ENCODE measurements at regions not wholly inside any gene's neighbourhood (a gene's known extent, or its start where the extent isn't known, plus 50 kb on each side); places are given as distances from the start of the nearest gene placed in this dataset.
"Not testable (repeated sequence)": the region's sequence is repeated elsewhere in the genome, so short reads cannot be mapped to it uniquely, and the experiment has no call there.

DNA sequence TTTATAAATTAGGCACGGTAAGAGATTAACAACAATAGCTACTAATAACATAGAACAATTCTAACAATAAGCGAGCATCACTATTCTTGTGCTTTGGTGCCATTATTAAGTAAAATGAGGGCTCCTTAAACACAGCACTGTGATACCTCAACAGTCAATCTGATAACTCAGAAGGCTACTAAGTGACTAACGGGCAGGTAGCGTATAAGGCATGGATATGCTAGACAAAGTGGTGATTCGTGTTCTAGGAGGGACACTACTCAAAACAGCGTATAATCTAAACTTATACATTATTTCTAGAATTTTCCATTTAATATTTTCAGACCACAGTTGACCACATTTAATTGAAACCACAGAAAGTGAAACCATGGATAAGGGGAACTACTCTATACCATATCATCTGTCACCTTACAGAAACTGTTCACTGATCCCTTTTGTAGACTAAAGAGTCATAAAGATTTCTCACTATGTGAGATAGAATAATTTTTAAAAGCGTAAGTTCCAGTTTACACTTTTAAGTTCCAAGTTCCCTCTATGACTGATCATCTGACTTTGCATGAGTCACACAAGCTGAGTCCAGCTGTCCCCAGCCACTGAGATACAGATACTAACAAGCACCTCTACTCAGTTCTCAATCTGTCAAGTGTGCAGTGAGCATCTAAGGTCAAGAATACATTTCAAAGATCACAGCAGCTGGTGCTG lies 181.9 kb downstream of the SPATA31A6 start:
- DNase-seq (ENCODE audit: low spot score); intact Hi-C loops (cut with DNase I): not testable (repeated sequence)

DNA sequence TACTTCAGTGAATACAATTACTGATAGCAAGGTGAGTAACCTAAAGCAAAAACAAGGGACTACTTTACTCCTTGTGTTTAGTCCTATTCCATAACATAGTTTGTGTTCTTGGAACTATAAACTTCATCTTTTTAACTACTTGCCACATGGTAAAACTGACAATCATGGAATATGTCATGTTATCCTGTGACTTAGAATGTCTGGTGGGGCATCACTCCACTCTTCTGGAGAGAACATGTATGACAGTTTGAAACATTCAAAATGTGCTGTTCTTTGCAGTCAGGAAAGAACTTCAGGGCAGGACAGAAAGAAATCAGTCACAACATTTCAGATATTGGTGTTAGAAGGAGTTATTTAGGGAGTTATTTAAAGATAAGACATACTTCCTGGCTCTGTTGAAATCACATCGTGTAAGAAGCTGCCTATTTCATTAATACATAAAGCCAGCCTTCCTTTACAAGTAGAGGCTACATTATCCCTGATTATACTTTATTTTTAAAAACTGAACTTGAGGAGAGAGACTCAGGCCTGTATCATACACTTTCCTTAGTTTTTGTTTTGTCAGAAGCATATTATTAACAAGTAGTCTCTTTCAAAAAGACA lies 184.9 kb downstream of the SPATA31A6 start:
- intact Hi-C loops (cut with DNase I); DNase-seq (ENCODE audit: low spot score): not testable (repeated sequence)

DNA sequence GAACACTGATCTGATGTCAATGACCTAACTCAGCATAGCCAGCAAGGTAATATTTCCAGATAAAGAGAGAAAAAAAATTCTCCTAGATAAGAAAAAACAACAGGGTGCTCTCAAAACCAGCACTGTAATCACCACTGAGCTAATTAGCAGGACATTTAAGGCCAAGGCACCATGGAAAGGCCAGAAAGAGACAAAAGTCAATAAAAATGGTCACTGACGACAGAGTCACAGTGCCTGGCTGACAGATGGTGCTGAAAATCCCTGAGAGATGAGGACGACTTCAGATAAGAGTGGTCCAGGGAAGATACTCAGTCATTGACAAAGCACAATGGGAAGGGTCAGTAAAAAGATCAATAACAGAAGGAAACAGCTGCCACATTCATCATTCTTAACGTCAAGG lies 186.7 kb downstream of the SPATA31A6 start:
- intact Hi-C loops (cut with DNase I); DNase-seq (ENCODE audit: low spot score): not testable (repeated sequence)

DNA sequence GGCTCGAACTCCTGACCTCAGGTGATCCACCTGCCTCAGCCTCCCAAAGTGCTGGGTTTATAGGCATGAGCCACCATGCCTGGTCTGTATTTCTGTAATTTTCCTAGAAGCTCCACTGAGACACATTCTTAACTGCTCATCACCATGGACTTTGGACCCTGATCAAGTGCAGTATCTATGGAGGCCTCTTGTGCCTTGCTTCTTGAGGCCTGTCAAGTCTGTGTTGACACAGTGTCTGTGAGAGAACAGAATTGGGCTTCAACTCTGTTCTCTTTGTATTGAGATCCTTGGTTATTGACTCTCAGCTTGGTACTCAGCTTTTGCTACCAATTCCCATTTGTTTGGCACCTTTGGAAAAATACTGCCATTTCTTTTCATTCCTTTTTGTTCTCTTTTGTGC lies 188.0 kb downstream of the SPATA31A6 start:
- intact Hi-C loops (cut with DNase I); DNase-seq (ENCODE audit: low spot score): not testable (repeated sequence)

DNA sequence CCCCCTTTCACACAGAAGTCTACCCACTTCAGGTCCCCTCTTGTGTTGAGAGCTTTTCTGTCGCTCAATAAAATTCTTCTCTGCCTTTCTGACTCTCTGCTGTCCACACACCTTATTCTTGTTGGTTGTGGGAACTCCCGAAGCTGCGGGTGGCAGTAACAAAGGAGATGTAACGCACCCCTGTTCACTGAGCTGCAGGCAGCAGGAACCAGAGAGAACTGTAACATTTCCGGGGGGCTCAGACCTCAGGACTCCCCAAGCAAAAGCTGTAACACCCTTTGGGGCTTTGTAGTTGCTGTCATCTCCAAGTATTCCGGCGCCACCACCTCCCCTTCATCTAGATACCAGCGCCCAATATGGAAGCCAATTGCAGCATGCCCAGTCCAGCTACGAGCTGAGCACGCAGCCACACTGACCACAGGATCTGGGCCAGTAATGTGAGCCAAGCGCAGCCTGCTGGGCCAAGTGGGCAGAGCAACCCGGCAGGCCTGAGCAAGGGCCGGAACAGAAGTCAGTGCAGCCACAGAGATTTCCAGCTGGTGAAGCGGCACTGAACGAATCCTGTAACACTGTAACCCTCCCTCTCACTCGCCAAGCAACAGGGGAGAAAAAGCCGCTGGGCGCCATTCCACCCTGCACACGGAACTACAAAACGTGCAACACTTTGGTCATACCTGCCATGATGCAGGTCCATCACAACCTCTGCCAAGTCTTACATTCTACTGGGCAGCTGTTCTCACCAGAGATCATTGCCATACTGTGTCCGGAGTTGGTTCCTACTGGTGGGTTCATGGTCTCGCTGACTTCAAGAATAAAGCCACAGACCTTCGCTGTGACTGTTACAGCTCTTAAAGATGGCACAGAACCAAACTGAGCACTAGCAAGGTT lies 194.3 kb downstream of the SPATA31A6 start:
- DNase-seq (ENCODE audit: low spot score); intact Hi-C loops (cut with DNase I): not testable (repeated sequence)

DNA sequence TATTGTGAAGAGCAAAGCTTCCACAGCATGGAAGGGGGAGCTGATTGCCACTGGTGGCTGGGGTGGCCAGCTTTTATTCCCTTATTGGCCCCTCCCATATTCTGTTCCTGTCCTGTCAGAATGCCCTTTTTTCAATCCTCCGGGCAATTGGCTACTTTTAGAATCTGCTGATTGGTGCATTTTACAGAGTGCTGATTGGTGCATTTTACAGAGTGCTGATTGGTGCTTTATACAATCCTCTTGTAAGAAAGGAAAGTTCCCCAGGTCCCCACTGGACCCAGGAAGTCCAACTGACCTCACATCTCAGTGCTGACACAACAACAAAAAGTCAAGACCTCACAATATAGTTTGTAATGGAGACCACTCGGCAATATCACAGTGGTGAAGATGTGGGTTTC lies 195.0 kb downstream of the SPATA31A6 start:
- intact Hi-C loops (cut with DNase I) = no loop called here
- no peak for DNase-seq (ENCODE audit: low spot score)

DNA sequence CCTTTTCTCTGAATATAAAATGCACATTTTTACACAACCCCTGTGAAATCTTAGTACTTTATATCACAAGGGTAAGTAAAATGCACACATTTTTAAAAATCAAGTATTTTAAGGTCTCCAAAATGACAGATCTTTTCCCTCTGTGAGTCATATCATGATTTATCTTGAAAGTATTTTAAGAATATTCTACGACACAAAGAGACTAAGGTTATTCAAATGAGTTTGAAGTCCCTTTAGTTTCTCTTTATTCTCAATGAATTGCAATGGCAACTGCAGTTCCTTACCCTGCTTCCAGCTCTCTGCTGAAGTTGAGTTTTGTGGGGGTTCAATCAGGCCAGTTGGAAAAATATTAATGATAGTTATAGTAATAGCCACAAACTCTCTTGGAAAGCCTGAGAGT lies 196.1 kb downstream of the SPATA31A6 start:
- DNase-seq (ENCODE audit: low spot score) = not testable (repeated sequence)

DNA sequence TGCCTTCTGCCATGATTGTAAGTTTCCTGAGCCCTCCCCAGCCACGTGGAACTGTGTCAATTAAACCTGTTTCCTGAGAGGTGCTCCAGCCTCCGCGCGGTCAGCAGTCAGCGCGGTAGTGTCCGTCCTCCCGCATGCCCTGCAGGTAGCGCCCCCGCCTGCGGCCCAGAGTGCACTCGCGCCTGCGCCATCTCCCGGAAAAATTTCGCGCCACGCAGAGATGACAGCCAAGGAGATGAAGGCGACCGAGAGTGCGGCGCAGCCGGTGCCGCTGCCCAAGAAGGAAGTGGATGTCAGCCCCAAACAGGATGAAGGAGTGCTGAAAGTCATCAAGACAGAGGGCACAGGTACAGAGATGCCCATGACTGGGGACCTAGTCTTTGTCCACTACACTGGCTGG lies 201.1 kb downstream of the SPATA31A6 start:
- DNase-seq (ENCODE audit: low spot score); intact Hi-C loops (cut with DNase I): not testable (repeated sequence)

More for the DNA sequence above, 196.1 kb downstream of the SPATA31A6 start:
- intact Hi-C loops (cut with DNase I) = not testable (repeated sequence)

DNA sequence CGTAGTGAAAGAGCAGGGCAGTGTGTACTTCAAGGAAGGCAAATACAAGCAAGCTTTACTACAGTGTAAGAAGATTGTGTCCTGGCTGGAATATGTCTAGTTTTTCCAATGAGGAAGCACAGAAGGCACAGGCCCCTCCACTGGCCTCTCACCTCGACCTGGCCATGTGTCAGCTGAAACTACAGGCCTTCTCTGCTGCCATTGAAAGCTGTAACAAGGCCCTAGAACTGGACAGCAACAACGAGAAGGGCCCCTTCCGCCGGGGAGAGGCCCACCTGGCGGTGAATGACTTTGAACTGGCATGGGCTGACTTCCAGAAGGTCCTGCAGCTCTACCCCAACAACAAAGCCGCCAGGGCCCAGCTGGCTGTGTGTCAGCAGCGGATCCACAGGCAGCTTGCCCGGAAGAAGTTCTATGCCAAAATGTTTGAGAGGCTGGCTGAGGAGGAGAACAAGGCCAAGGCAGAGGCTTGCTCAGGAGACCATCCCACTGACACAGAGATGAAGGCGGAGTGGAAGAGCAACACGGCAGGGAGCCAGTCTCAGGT lies 202.2 kb downstream of the SPATA31A6 start:
- DNase-seq (ENCODE audit: low spot score) = not testable (repeated sequence)

DNA sequence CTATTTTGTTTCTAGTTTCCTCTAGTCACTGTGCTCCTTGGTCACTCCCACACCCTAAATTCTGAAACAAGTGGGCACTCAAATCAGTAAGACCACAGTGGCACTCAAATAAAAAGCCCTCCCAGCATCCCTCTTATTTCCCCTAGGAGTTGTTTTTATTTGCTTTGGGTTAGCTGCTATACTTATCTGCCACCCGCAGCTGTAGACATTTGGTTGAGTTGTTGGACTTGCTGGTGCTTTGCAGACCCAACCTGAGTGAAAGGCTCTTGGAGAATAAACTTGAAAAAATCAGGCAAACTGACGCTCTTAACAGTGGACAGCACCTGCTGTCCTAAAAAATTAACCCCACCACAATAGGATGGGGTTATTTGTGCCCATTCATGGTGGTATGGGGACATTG lies 203.0 kb downstream of the SPATA31A6 start:
- intact Hi-C loops (cut with DNase I) = no loop called here
- no peak for DNase-seq (ENCODE audit: low spot score)

More for the DNA sequence above, 202.2 kb downstream of the SPATA31A6 start:
- intact Hi-C loops (cut with DNase I) = not testable (repeated sequence)

DNA sequence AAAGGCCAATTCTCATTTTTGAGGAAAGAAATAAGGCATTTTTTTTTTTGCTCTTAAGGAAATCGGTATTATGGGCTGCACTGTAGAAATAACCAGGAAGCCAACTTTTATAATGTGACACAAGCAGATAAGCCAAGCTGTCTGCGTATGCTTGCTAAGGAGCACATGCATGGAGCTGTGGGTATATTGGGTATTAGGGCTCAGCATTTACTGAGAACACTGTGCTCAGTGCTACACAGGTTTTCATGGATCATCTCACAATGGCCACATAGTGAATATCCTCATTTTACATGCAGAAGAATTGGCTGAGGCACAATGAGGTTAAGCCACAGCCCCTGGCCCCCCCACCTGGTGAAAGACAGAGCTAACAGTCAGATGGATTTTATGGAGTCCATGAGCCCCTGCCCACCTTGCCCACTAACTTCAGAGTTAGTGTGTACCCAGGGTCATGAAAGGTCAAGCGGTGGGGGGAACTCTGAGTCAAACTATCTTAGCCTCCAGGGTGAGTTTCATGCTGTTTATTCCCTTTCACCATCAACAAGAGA lies 204.8 kb downstream of the SPATA31A6 start:
- intact Hi-C loops (cut with DNase I) = no loop called here
- no peak for DNase-seq (ENCODE audit: low spot score)

DNA sequence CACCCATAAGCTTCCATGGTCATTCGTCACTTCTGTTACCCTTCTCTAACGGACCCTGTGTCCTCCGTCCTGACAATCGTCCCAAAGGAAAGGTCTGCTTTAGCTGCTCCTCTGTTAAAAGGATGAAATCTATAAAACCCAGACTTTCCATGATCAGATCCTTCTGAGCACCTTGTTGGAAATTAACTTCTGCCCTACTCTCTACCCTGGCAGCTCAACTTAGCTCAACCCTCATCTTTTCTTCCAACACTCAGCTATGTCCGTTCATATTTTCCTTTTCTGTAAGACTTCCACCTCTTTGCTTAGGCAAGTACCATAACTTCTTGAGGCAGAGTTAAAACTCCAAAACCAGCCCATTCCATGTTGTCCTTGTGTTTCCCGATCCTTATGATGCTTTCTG lies 205.4 kb downstream of the SPATA31A6 start:
- intact Hi-C loops (cut with DNase I) = no loop called here

DNA sequence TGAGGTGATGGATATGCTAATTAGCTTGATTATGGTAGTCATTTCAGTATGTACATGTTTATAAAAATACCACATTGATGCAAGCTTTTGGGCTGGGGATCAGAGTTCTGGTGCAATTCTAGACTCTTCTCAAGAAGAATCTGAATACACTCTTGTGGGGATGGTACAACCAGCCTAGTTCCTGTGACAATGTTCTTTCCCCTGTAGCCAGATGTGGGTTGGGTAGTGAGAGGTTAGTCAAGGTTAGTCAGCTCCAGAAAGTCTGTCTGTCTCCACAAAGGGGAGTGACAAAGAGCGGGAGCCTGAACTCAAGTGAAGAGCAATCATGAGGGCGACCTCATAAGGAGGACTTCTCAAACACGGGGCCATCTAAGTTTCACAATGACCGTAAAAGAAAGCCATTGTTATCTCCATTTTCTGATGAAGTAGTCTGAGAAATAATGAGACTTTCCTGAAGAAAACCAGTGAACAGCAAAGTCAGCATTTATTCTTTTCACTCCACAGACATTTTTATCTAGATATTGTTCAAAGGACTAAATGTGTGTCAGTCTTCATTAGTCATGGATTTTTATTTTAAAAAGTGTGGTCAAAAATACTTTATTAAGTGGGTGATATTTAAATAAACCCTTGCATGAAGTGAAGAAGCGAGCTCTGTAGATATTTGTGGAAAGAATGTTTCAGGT lies 209.5 kb downstream of the SPATA31A6 start:
- intact Hi-C loops (cut with DNase I); DNase-seq (ENCODE audit: low spot score): not testable (repeated sequence)

More for the DNA sequence above, 205.4 kb downstream of the SPATA31A6 start:
- DNase-seq (ENCODE audit: low spot score) = no peak

DNA sequence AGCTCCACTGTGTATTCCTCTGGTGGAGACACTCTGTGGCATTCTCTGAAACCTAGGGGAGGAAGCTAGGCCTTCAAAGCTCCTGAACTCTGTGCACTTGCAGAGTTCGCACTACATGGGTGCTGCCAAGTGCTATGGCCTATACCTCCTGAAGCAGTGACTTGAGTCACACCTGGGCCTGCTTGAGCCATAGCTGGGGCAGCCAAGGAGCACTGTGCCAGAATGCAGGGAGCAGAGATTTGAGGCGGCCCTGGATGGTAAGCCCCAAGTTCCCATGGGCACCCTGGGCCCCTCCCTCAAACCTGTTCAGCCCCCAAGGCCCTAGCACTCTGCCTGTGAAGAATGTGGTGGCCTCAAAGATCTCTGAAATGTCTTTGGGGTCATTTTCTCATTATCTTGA lies 212.9 kb downstream of the SPATA31A6 start:
- intact Hi-C loops (cut with DNase I) = no loop called here
- DNase-seq (ENCODE audit: low spot score) = no peak

DNA sequence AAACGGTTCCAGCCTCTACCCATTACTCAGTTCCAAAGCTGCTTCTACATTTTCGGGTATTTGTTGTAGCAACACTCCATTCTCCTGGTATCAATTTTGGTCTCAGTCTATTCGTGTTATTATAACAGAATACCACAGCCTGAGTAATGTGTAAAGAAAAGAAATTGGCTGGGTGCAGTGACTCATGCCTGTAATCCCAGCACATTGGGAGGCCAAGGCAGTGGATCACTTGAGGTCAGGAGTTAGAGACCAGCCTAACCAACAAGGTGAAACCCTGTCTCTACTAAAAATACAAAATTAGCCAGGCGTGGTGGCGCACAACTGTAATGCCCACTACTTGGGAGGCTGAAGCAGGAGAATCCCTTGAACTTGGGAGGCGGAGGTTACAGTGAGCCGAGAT lies 213.9 kb downstream of the SPATA31A6 start:
- intact Hi-C loops (cut with DNase I); DNase-seq (ENCODE audit: low spot score): not testable (repeated sequence)

DNA sequence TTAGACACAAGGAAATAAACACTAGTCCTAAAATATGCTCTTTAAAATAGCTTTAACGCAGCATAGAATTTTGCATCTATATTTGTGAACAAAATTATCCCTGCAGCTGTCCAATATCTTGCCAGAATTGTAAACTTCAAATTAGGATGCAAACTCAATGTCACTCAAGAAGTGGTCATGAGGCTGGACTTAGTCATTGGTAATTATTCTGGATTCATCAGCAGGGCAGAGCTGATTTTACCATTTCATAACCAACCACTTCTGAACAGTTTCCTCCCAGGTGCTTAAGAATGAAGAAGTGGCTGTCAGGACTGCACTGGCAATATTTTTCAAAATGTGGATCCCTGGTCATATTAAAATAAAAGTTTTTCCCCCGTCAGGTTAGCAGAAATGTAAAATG lies 219.5 kb downstream of the SPATA31A6 start:
- intact Hi-C loops (cut with DNase I); DNase-seq (ENCODE audit: low spot score): not testable (repeated sequence)

DNA sequence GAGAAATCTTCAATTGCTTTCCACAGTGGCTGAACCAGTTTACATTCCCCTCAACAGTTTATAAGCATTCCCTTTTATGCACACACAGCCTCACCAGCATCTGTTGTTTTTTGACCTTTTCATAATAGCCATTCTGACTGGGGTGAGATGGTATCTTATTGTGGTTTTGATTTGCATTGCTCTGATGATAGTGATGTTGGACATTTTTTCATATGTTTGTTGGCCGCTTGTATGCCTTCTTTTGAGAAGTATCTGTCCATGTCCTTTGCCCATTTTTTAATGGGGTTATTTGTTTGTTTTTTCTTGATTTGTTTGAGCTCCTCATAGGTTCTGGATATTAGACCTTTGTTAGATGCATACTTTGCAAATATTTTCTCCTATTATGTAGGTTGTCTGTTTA lies 226.1 kb downstream of the SPATA31A6 start:
- intact Hi-C loops (cut with DNase I); DNase-seq (ENCODE audit: low spot score): not testable (repeated sequence)

DNA sequence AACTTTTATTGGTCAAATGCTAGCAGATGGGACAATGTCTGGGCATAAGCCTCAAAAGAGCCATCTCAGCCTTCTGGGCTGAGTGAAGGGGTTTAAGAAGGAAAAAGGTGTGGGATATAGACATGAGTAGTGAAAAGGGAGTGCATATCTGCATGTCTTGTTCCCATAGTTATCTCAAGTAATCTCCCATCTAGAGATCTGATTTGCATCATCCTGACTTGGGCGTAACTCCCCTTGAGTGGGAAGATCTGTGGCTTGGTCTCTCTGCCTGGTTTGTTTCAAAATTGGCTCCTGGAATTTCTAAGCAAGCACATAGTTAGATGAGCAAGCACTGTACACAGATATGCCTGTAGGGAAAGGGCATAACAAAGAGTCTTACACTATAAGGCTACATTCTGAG lies 228.9 kb downstream of the SPATA31A6 start:
- DNase-seq (ENCODE audit: low spot score); intact Hi-C loops (cut with DNase I): not testable (repeated sequence)

DNA sequence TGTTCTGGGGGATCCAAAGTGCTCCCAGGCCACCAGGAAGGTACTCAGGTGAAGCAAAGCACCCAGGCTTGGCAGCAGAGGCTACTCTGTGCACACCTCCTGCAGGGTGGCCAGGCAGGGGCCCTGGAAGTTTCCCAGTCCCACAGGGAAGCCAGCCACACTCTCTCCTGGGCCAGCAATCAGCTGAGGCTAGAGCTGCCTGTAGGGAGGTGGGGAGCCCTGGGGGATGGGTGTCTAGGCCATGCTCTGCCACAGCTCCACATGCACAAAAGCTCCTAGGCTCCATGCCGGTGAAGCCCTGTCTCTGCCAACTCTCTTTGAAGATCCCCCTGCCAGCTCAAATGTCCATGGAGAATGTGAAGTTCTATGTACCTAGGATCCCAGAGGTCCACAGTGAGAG lies 231.4 kb downstream of the SPATA31A6 start:
- DNase-seq (ENCODE audit: low spot score); intact Hi-C loops (cut with DNase I): not testable (repeated sequence)

All from cardiac septum (tissue), 1 donor.